K562 (cell line): ENCODE measurements at regions not wholly inside any gene's neighbourhood (a gene's known extent, or its start where the extent isn't known, plus 50 kb on each side); places are given as distances from the start of the nearest gene placed in this dataset.

Source experiments
- ARID2 ChIP-seq: fragments of 450-650 bp; IDR thresholded peaks from 2 replicates; pipeline ENCODE4 v1.6.1; 2017; ENCODE audit warnings: antibody characterized with exemption, mild to moderate bottlenecking
- ATF7 ChIP-seq: fragments of 450-650 bp; IDR thresholded peaks from 2 replicates; pipeline ENCODE4 v1.7.1; 2014; ENCODE audit warnings: mild to moderate bottlenecking, moderate library complexity
- CBX5 ChIP-seq: IDR thresholded peaks from 2 replicates; pipeline ENCODE4 v1.6.1; 2014; ENCODE audit warnings: low read depth, borderline replicate concordance
- ERF ChIP-seq: fragments of 450-650 bp; formaldehyde crosslinking; IDR thresholded peaks from 2 replicates; pipeline ENCODE4 v1.4.0; 2020; ENCODE audit warnings: mild to moderate bottlenecking, mixed read lengths
- FOXK1 ChIP-seq: sonication (generic); formaldehyde crosslinking; IDR thresholded peaks from 2 replicates; pipeline ENCODE4 v1.8.0; 2022; ENCODE audit warnings: missing genetic modification reagents, mild to moderate bottlenecking, borderline replicate concordance
- HBP1 ChIP-seq: fragments of 450-650 bp; formaldehyde crosslinking; IDR thresholded peaks from 2 replicates; pipeline ENCODE4 v1.4.0; 2022; ENCODE audit warnings: missing genetic modification characterization
- HDAC3 ChIP-seq: fragments of 450-650 bp; IDR thresholded peaks from 2 replicates; pipeline ENCODE4 v1.6.1; 2018; ENCODE audit warnings: borderline replicate concordance, mild to moderate bottlenecking, moderate library complexity; ENCODE audit not compliant: partially characterized antibody
- KAT2B ChIP-seq: IDR thresholded peaks from one replicate; pipeline ENCODE4 v1.6.1; 2012; ENCODE audit warnings: low read depth, mild to moderate bottlenecking, control low read depth, inconsistent platforms, low read length, moderate library complexity
- MTA2 ChIP-seq: fragments of 450-650 bp; IDR thresholded peaks from 2 replicates; pipeline ENCODE4 v1.6.1; 2016; ENCODE audit warnings: low read depth
- MTA3 ChIP-seq: fragments of 450-650 bp; formaldehyde crosslinking; IDR thresholded peaks from 2 replicates; pipeline ENCODE4 v1.6.1; 2017; ENCODE audit warnings: mild to moderate bottlenecking, borderline replicate concordance
- NFE2L1 ChIP-seq: fragments of 450-650 bp; IDR thresholded peaks from 2 replicates; pipeline ENCODE4 v1.6.1; 2016; ENCODE audit warnings: missing genetic modification characterization, low read depth, mild to moderate bottlenecking, missing compliant biosample characterization, moderate library complexity, borderline replicate concordance
- POLR2G ChIP-seq: fragments of 200-400 bp; formaldehyde crosslinking; IDR thresholded peaks from 2 replicates; pipeline ENCODE4 v1.6.1; 2017; ENCODE audit warnings: low read depth, mild to moderate bottlenecking, antibody characterized with exemption, low read length, moderate library complexity
- PURB ChIP-seq: sonication (generic); formaldehyde crosslinking; IDR thresholded peaks from 2 replicates; pipeline ENCODE4 v1.9.0; 2021; ENCODE audit warnings: low read depth, mild to moderate bottlenecking, missing genetic modification reagents
- RBM15 ChIP-seq: fragments of 200-400 bp; formaldehyde crosslinking; IDR thresholded peaks from 2 replicates; pipeline ENCODE4 v1.6.1; 2018; ENCODE audit warnings: mild to moderate bottlenecking, low read length, moderate library complexity; ENCODE audit not compliant: insufficient read depth
- SMARCB1 ChIP-seq: IDR thresholded peaks from 2 replicates; pipeline ENCODE4 v1.6.1; 2011; ENCODE audit warnings: improper control_type of control experiment, low read depth; ENCODE audit not compliant: insufficient read length
- SP1 ChIP-seq: sonication (generic); formaldehyde crosslinking; IDR thresholded peaks from 2 replicates; pipeline ENCODE4 v1.8.1; 2022; ENCODE audit warnings: mild to moderate bottlenecking, missing genetic modification reagents
- SRSF7 ChIP-seq: fragments of 200-400 bp; formaldehyde crosslinking; optimal IDR thresholded peaks from 2 replicates; pipeline ENCODE3; 2017; ENCODE audit warnings: mild to moderate bottlenecking, low read depth, low read length
- U2AF1 ChIP-seq: fragments of 200-400 bp; formaldehyde crosslinking; optimal IDR thresholded peaks from 2 replicates; pipeline ENCODE3; 2017; ENCODE audit warnings: mild to moderate bottlenecking, low read depth, low read length, moderate library complexity
- VEZF1 ChIP-seq: fragments of 200-800 bp; sonication (Bioruptor generic); IDR thresholded peaks from 2 replicates; pipeline ENCODE4 v1.6.1; 2017; ENCODE audit warnings: missing genetic modification characterization, missing compliant biosample characterization
- ZEB2 ChIP-seq: fragments of 450-650 bp; IDR thresholded peaks from 2 replicates; pipeline ENCODE4 v1.6.1; 2016
- ZNF175 ChIP-seq: fragments of 200-800 bp; sonication (Bioruptor generic); IDR thresholded peaks from 2 replicates; pipeline ENCODE4 v1.6.1; 2016; ENCODE audit warnings: low read depth, mild to moderate bottlenecking, missing genetic modification characterization, missing compliant biosample characterization
- TF ChIP-seq, protein P1 (sequence below): fragments of 450-650 bp; conservative IDR thresholded peaks from 2 replicates; pipeline ENCODE4 v1.6.1; 2016; ENCODE audit warnings: missing genetic modification characterization, low read depth, mild to moderate bottlenecking, missing compliant biosample characterization, moderate library complexity
- TF ChIP-seq, protein P2 (sequence below): fragments of 450-650 bp; IDR thresholded peaks from 2 replicates; pipeline ENCODE4 v1.6.1; 2017; ENCODE audit warnings: antibody characterized with exemption
- TF ChIP-seq, protein P3 (sequence below): fragments of 450-650 bp; formaldehyde crosslinking; IDR thresholded peaks from 2 replicates; pipeline ENCODE4 v1.4.0; 2022; ENCODE audit warnings: missing genetic modification characterization

- TF ChIP-seq U2AF1 (no peak), VEZF1 (CRISPR knock-in tag) (0 out of 2 replicates have a peak, but pooled peaks have one; percentile 34), FOXK1 (CRISPR knock-in tag) (no peak), SMARCB1 (no peak), KAT2B (no peak), MTA3 (no peak), SRSF7 (no peak), SP1 (CRISPR knock-in tag) (no peak), CBX5 (no peak), ERF (CRISPR knock-in tag) (no peak), MTA2 (no peak), HBP1 (CRISPR knock-in tag) (no peak), POLR2G (no peak), NFE2L1 (tag) (no peak), ARID2 (no peak), HDAC3 (no peak), ATF7 (no peak), PURB (CRISPR knock-in tag) (no peak), RBM15 (no peak), ZEB2 (0 out of 2 replicates have a peak, but pooled peaks have one; percentile 23), ZNF175 (CRISPR knock-in tag) (0 out of 2 replicates have a peak, but pooled peaks have one; percentile 39)
- TF ChIP-seq, protein P1, sequence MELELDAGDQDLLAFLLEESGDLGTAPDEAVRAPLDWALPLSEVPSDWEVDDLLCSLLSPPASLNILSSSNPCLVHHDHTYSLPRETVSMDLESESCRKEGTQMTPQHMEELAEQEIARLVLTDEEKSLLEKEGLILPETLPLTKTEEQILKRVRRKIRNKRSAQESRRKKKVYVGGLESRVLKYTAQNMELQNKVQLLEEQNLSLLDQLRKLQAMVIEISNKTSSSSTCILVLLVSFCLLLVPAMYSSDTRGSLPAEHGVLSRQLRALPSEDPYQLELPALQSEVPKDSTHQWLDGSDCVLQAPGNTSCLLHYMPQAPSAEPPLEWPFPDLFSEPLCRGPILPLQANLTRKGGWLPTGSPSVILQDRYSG (tag) = no peak
- TF ChIP-seq, protein P2, sequence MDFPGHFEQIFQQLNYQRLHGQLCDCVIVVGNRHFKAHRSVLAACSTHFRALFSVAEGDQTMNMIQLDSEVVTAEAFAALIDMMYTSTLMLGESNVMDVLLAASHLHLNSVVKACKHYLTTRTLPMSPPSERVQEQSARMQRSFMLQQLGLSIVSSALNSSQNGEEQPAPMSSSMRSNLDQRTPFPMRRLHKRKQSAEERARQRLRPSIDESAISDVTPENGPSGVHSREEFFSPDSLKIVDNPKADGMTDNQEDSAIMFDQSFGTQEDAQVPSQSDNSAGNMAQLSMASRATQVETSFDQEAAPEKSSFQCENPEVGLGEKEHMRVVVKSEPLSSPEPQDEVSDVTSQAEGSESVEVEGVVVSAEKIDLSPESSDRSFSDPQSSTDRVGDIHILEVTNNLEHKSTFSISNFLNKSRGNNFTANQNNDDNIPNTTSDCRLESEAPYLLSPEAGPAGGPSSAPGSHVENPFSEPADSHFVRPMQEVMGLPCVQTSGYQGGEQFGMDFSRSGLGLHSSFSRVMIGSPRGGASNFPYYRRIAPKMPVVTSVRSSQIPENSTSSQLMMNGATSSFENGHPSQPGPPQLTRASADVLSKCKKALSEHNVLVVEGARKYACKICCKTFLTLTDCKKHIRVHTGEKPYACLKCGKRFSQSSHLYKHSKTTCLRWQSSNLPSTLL = no peak
- TF ChIP-seq, protein P3, sequence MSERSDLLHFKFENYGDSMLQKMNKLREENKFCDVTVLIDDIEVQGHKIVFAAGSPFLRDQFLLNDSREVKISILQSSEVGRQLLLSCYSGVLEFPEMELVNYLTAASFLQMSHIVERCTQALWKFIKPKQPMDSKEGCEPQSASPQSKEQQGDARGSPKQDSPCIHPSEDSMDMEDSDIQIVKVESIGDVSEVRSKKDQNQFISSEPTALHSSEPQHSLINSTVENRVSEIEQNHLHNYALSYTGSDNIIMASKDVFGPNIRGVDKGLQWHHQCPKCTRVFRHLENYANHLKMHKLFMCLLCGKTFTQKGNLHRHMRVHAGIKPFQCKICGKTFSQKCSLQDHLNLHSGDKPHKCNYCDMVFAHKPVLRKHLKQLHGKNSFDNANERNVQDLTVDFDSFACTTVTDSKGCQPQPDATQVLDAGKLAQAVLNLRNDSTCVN (CRISPR knock-in tag) = no peak
Measured at GRCh38 chr12:25694072-25694471, 141.0 kb upstream of the LMNTD1 start (continued).
